GM12873 (cell line): ENCODE measurements at regions not wholly inside any gene's neighbourhood (a gene's known extent, or its start where the extent isn't known, plus 50 kb on each side); places are given as distances from the start of the nearest gene placed in this dataset.

Experiments
- TF ChIP-seq, protein P1 (sequence below): IDR thresholded peaks from 2 replicates; pipeline ENCODE4 v1.5.1; 2012; ENCODE audit warnings: low read depth, mild to moderate bottlenecking, moderate library complexity, low read length, control low read depth; ENCODE audit not compliant: insufficient read depth; ENCODE audit errors: missing control alignments

DNA sequence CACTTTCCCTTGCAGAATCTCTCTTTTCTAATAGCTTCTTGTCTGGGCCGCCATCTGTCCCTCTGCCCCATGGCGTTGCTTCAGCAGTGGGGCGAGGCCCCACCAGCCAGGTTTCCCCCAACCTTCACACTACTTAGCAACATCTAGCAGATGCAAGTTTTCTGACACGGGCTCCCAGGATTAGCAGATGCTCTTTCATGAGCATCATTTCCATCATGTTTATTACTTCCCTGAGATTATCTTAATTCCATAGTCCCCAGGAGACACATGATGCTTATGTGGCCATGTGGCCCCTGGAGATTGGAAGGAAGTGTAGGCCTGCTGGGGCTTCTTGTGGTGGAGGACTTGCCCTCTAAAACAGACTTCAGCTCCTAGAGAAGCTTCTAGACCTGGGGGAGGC is 102.0 kb upstream of the MYL2 start:
- TF ChIP-seq, protein P1, sequence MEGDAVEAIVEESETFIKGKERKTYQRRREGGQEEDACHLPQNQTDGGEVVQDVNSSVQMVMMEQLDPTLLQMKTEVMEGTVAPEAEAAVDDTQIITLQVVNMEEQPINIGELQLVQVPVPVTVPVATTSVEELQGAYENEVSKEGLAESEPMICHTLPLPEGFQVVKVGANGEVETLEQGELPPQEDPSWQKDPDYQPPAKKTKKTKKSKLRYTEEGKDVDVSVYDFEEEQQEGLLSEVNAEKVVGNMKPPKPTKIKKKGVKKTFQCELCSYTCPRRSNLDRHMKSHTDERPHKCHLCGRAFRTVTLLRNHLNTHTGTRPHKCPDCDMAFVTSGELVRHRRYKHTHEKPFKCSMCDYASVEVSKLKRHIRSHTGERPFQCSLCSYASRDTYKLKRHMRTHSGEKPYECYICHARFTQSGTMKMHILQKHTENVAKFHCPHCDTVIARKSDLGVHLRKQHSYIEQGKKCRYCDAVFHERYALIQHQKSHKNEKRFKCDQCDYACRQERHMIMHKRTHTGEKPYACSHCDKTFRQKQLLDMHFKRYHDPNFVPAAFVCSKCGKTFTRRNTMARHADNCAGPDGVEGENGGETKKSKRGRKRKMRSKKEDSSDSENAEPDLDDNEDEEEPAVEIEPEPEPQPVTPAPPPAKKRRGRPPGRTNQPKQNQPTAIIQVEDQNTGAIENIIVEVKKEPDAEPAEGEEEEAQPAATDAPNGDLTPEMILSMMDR, result no peak

DNA sequence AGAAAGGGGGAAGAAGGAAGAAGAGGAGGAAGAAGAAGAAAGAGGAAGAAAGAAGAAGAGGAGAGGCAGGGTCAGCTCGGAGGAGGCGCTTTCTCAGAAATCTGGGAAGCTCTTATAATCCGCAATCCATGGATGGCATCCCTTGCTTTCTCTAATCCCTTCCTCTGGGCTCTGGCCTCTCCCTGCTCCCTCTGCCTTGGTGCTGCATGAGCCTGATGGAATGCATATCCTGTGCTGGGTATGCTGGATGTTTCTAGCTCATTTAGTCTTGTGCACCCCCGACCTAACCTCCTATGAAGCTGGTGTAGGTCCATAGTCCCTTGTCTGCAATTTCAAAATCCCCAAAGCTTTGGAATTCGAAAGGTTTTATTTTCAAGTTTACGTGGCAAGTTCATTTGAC is 94.2 kb upstream of the MYL2 start:
- TF ChIP-seq, protein P1, result no peak

DNA sequence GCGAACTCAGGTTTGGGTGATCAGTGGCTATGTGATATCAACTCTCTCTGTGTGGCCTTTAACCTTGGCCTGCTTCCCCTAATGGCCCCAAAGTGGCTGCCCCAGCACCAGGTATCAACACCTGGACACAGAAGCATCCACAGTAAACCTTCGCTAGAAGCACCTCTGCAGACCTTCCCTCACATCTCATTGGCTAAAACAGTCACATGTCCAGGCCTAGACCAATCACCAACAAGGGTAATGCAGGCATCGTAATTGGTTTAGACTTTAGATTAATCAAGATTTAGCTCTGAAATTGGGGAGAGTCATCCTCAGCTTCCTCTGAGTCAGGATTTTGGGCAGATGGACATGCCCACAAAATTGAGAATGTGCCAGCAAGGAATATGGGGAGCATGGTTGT is 92.5 kb upstream of the MYL2 start:
- TF ChIP-seq, protein P1, result no peak

DNA sequence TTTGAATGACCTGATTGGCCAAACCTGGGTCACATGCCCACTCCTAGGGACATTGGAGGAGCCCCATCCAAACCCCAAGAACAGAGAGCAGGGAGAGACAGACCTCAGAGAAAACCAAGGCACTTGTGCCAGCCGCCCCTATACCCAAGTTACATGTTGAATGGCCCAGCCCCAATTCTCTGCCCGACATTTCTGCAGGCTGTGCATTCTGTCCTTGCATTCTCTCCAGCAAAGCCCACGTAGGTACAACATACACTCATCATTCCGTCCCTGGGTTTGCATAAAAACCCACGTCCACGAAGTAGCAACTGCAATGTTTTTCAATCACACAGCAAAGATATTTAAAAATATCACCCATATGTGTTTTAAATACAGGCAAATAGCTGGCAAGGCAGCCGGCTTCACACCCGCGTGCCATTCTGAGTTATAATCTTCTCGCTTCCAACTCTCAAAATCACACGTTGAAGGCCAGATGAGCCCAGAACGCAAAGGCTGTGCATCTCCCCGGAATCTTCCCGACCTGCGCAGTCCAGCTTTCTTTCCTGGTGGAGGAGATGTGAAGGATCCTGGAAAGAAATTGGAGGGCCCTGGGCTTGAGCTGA is 91.7 kb upstream of the MYL2 start:
- TF ChIP-seq, protein P1, result no peak

DNA sequence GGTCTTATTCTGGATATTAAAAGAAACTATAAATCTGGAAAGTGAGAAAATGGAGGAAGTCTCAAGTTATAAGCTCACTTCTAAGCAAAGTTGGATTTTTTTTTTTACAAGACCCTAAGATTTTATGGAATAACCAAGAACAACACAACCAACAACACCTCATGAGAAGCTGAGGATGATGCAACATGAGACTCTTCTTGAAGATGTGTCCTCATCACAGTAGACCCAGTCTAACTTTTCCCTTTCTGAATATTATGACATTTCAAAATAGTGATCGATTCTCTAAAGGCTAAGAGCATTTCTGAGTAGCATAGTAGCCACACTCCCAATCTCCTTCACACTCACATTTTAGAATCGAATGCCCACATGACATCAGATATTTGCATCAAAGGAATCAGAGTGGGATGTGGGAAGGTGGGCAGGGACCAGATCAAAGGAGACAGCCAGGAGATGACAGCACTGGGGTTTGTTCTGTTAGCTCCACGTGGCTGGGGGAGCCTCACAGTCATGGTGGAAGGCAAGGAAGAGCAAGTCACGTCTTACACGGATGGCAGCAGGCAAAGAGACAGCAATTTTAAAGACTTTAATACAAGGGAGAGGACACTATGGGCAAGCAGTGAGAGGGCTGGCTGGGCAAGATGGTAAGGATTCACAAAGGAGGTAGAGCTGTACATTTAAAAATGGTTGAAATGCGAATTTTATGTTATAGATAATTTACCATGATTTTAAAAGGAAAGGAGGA is 90.7 kb upstream of the MYL2 start:
- TF ChIP-seq, protein P1, result no peak

DNA sequence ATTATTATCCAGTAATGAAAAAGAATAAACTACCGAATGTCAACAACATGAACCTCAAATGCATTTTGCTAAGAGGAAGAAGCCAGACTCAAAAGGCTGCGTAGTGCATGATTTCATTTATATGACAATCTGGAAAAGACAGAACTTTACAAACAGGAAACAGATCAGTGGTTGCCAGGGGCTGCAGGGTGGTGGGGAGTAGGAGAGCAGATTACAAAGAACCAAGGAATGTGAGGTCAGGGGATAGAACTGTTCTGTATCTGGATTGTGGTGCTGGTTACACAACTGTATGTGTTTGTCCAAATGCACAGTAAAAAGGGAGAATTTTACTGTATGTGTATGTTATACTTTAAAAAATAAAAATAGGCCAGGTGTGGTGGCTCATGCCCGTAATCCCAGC is 89.7 kb upstream of the MYL2 start:
- TF ChIP-seq, protein P1, result no peak

DNA sequence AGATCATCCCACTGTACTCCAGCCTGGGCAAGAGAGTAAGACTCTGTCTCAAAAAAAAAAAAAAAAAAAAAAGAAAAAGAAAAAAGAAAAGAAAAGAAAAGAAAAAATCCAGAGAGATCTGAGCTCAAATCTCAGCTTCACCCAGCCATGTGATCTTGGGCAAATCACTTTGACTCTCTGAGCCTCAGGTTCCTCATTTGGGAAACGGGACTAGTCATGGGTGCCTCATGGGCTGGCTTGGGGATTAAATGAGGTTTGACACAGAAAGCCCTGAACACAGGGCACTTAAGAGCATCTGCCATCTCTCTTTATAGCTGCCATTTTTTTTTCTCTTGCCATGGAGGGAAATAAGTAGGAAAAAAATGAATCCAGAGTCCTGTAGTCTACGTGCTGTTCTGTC is 86.2 kb upstream of the MYL2 start:
- TF ChIP-seq, protein P1, result no peak
